Ammon's horn (tissue), 1 donor: ENCODE measurements at regions not wholly inside any gene's neighbourhood (a gene's known extent, or its start where the extent isn't known, plus 50 kb on each side); places are given as distances from the start of the nearest gene placed in this dataset.
A peak's percentile ranks its signal among the peaks of the same experiment; 100 is the strongest.
"Not testable (repeated sequence)": the region's sequence is repeated elsewhere in the genome, so short reads cannot be mapped to it uniquely, and the experiment has no call there.

Experiments
- DNase-seq: peaks from one replicate; pipeline ENCODE4 v3.0.0-alpha.2; 2016; ENCODE audit warnings: low spot score

GRCh38 chr10:44743535-44743934 lies 167.6 kb upstream of the TMEM72 start:
- no peak for DNase-seq

GRCh38 chr10:44745920-44746319 lies 165.2 kb upstream of the TMEM72 start:
- no peak for DNase-seq

GRCh38 chr10:44747593-44748172 lies 163.5 kb upstream of the TMEM72 start:
- no peak for DNase-seq

GRCh38 chr10:44749151-44749550 lies 162.0 kb upstream of the TMEM72 start:
- DNase-seq, result no peak

GRCh38 chr10:44752451-44753441 lies 158.4 kb upstream of the TMEM72 start:
- no peak for DNase-seq

- not testable (repeated sequence) for DNase-seq
Measured at GRCh38 chr10:44754355-44754754, 156.8 kb upstream of the TMEM72 start.

- no peak for DNase-seq
Measured at GRCh38 chr10:44755481-44755880, 155.7 kb upstream of the TMEM72 start.

GRCh38 chr10:44756216-44756615 lies 154.9 kb upstream of the TMEM72 start:
- no peak for DNase-seq

GRCh38 chr10:44757551-44758205 lies 153.5 kb upstream of the TMEM72 start:
- no peak for DNase-seq

- DNase-seq, result no peak
Measured at GRCh38 chr10:44759122-44759521, 152.0 kb upstream of the TMEM72 start.

GRCh38 chr10:44760513-44760912 lies 150.6 kb upstream of the TMEM72 start:
- DNase-seq, result no peak

GRCh38 chr10:44761076-44761475 lies 150.1 kb upstream of the TMEM72 start:
- DNase-seq, result no peak

- no peak for DNase-seq
Measured at GRCh38 chr10:44763331-44763730, 147.8 kb upstream of the TMEM72 start.

- no peak for DNase-seq
Measured at GRCh38 chr10:44765299-44765698, 145.8 kb upstream of the TMEM72 start.

- no peak for DNase-seq
Measured at GRCh38 chr10:44766631-44767030, 144.5 kb upstream of the TMEM72 start.

- no peak for DNase-seq
Measured at GRCh38 chr10:44769450-44769849, 141.7 kb upstream of the TMEM72 start.

GRCh38 chr10:44771233-44771995 lies 139.7 kb upstream of the TMEM72 start:
- no peak for DNase-seq

GRCh38 chr10:44773565-44773964 lies 137.6 kb upstream of the TMEM72 start:
- DNase-seq, result no peak

- DNase-seq, result no peak
Measured at GRCh38 chr10:44774676-44775401, 136.3 kb upstream of the TMEM72 start.

GRCh38 chr10:44775402-44775741 lies 135.8 kb upstream of the TMEM72 start:
- no peak for DNase-seq

GRCh38 chr10:44776181-44776580 lies 135.0 kb upstream of the TMEM72 start:
- DNase-seq, result no peak

GRCh38 chr10:44779511-44779910 lies 131.6 kb upstream of the TMEM72 start:
- peak; percentile 35 for DNase-seq
